ENCODE measurements at regions not wholly inside any gene's neighbourhood (a gene's known extent, or its start where the extent isn't known, plus 50 kb on each side); places are given as distances from the start of the nearest gene placed in this dataset.

DNA sequence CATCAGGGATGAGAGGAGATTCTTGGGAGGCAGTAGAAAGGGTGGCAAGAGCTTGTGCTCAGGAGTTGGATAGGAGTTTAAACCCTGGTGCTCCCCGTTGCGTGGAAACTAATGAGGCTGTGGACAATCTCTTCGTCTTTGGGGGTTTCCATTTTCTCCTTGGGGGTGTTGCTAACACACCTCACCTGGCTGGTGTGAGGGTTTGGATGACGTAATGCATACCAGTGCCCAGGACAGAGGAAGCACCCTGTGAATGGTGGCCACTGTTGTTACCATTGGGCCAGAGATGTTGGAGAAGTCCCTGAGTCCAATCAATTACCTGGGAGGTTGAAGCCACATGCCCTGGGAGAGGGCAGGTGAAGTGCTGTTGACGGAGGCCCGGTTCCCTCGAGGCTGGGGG lies 146.5 kb downstream of the URI1 start:
- H3K9me2 ChIP-seq (replicated peaks; ENCODE audit: insufficient read depth, low read length) = no peaks in the 10 kb centered on the region
- H4K20me1 ChIP-seq (ENCODE audit: insufficient read depth, low read length) = no peaks in the 10 kb centered on the region
- no peak overlapping the region for H3K9ac ChIP-seq (ENCODE audit: low read length)
- no peaks in the 10 kb centered on the region for H3K36me3 ChIP-seq (replicated peaks; ENCODE audit: insufficient read depth, low read length)
- H3K4me1 ChIP-seq (ENCODE audit: low read length) = no peaks in the 10 kb centered on the region
- no peaks in the 10 kb centered on the region for H3K9me3 ChIP-seq (replicated peaks; ENCODE audit: insufficient read depth, low read length)
- H3F3A ChIP-seq (ENCODE audit: insufficient read depth, low read length) = no peaks in the 10 kb centered on the region
- H3K79me2 ChIP-seq (ENCODE audit: low read length) = no peaks in the 10 kb centered on the region
- H3K27me3 ChIP-seq (replicated peaks; ENCODE audit: insufficient read depth, low read length) = peaks cover 87% of the 10 kb centered on the region
- no peak overlapping the region for H3K27ac ChIP-seq (ENCODE audit: low read length)
- TF ChIP-seq EZH2phosphoT487 (IDR thresholded peaks at IDR 0.05; ENCODE audit: low read length) (no peak), EZH2 (optimal IDR thresholded peaks at IDR 0.05; ENCODE audit: low read depth, low read length) (no peak)
- no peak overlapping the region for H2AFZ ChIP-seq (ENCODE audit: low read length)
- H3K4me2 ChIP-seq (ENCODE audit: low read depth, low read length) = no peak overlapping the region
- DNase-seq = no peak
- H3K4me3 ChIP-seq (ENCODE audit: low read length) = no peak overlapping the region

DNA sequence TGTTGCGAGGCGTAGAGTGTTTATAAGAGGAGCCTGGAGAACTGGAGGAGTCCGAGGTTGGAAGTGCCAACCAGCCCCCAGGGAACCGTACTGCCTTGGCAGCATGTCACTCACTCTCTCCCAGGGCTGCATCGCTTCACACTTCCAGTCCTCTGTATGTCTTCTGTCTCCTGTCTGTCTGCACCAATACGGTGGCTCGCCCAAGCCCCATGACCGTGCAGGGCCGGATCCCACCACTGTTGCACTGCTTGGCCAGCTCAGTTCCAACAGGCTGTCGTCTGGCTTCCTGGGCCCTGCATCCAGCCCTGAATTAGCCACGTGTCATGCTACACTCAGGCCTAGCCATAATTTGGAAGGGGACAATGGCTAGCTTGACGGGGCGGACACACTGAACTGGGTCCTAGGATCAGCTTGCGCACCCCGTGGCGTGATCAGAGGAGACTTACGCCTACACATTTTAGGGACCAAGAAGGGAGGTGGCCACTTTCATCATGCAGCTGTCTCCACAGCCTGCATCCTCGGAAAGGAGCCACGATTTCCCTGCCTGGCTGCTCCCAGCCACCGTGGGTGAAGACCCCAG lies 147.1 kb downstream of the URI1 start:
- H3K9me3 ChIP-seq (replicated peaks; ENCODE audit: insufficient read depth, low read length) = no peaks in the 10 kb centered on the region
- H3K36me3 ChIP-seq (replicated peaks; ENCODE audit: insufficient read depth, low read length) = no peaks in the 10 kb centered on the region
- H2AFZ ChIP-seq (ENCODE audit: low read length) = no peak overlapping the region
- H3F3A ChIP-seq (ENCODE audit: insufficient read depth, low read length) = no peaks in the 10 kb centered on the region
- TF ChIP-seq, protein P1, sequence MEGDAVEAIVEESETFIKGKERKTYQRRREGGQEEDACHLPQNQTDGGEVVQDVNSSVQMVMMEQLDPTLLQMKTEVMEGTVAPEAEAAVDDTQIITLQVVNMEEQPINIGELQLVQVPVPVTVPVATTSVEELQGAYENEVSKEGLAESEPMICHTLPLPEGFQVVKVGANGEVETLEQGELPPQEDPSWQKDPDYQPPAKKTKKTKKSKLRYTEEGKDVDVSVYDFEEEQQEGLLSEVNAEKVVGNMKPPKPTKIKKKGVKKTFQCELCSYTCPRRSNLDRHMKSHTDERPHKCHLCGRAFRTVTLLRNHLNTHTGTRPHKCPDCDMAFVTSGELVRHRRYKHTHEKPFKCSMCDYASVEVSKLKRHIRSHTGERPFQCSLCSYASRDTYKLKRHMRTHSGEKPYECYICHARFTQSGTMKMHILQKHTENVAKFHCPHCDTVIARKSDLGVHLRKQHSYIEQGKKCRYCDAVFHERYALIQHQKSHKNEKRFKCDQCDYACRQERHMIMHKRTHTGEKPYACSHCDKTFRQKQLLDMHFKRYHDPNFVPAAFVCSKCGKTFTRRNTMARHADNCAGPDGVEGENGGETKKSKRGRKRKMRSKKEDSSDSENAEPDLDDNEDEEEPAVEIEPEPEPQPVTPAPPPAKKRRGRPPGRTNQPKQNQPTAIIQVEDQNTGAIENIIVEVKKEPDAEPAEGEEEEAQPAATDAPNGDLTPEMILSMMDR (IDR thresholded peaks at IDR 0.05; ENCODE audit: low read length) = no peak
- TF ChIP-seq EZH2phosphoT487 (IDR thresholded peaks at IDR 0.05; ENCODE audit: low read length) = no peak
- TF ChIP-seq EZH2 (optimal IDR thresholded peaks at IDR 0.05; ENCODE audit: low read depth, low read length) = no peak
- no peak overlapping the region for H3K27ac ChIP-seq (ENCODE audit: low read length)
- no peaks in the 10 kb centered on the region for H3K9me2 ChIP-seq (replicated peaks; ENCODE audit: insufficient read depth, low read length)
- H3K9ac ChIP-seq (ENCODE audit: low read length) = no peak overlapping the region
- no peak overlapping the region for H3K4me2 ChIP-seq (ENCODE audit: low read depth, low read length)
- peaks cover 82% of the 10 kb centered on the region for H3K27me3 ChIP-seq (replicated peaks; ENCODE audit: insufficient read depth, low read length)
- DNase-seq = no peak
- no peaks in the 10 kb centered on the region for H3K79me2 ChIP-seq (ENCODE audit: low read length)
- H3K4me3 ChIP-seq (ENCODE audit: low read length) = no peak overlapping the region
- no peaks in the 10 kb centered on the region for H3K4me1 ChIP-seq (ENCODE audit: low read length)
- no peaks in the 10 kb centered on the region for H4K20me1 ChIP-seq (ENCODE audit: insufficient read depth, low read length)

DNA sequence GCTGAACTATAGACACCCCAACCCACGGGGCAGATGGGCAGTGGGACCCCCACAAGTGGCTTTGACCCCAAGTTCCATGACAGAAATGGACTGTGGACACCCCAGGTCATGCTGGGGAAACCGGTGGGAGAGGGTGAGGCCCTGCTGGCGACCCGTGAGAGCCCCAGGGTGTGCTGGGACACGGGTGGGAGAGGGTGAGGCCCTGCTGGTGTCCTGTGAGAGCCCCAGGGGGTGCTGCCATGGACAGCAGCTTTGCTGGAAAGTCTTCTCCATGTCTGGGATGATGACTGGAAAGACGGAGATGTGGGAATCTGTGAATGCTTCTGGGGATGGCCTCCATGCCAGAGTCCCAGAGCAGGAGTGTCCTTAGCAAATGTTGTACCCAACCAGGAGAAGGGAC lies 148.4 kb downstream of the URI1 start:
- Histone ChIP-seq H3K27ac (ENCODE audit: low read length) (no peak overlapping the region), H3F3A (ENCODE audit: insufficient read depth, low read length) (no peaks in the 10 kb centered on the region), H3K4me3 (ENCODE audit: low read length) (no peak overlapping the region), H3K9ac (ENCODE audit: low read length) (no peak overlapping the region), H4K20me1 (ENCODE audit: insufficient read depth, low read length) (no peaks in the 10 kb centered on the region), H3K4me1 (ENCODE audit: low read length) (no peaks in the 10 kb centered on the region), H3K79me2 (ENCODE audit: low read length) (no peaks in the 10 kb centered on the region), H3K36me3 (replicated peaks; ENCODE audit: insufficient read depth, low read length) (no peaks in the 10 kb centered on the region), H2AFZ (ENCODE audit: low read length) (no peak overlapping the region), H3K9me3 (replicated peaks; ENCODE audit: insufficient read depth, low read length) (no peaks in the 10 kb centered on the region), H3K4me2 (ENCODE audit: low read depth, low read length) (no peak overlapping the region), H3K27me3 (replicated peaks; ENCODE audit: insufficient read depth, low read length) (peaks cover 76% of the 10 kb centered on the region), H3K9me2 (replicated peaks; ENCODE audit: insufficient read depth, low read length) (no peaks in the 10 kb centered on the region)
- TF ChIP-seq EZH2phosphoT487 (IDR thresholded peaks at IDR 0.05; ENCODE audit: low read length) (no peak), EZH2 (optimal IDR thresholded peaks at IDR 0.05; ENCODE audit: low read depth, low read length) (no peak)
- TF ChIP-seq, protein P1 (IDR thresholded peaks at IDR 0.05; ENCODE audit: low read length) = no peak
- DNase-seq = no peak

DNA sequence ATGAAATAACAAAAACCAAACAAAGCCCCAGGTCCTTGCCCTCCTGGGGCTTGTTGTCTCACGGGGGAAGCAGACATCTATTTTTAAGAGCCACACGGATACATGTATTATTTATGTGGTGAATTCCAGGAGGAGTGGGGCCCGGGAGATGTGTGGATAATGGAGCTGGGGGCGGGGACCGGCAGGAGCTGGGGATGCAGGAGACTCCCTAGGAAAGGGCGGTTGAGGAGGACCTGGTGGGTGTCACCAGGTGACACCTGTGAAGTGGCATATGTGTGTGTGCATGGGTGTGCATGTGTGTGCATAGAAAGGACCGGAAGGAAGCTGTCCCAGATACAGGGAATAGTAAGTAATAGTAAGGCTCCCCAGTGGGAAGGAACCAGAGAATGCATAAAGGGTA lies 148.9 kb downstream of the URI1 start:
- Histone ChIP-seq H4K20me1 (ENCODE audit: insufficient read depth, low read length) (no peaks in the 10 kb centered on the region), H3K36me3 (replicated peaks; ENCODE audit: insufficient read depth, low read length) (no peaks in the 10 kb centered on the region), H3K4me3 (ENCODE audit: low read length) (no peak overlapping the region), H3K4me1 (ENCODE audit: low read length) (no peaks in the 10 kb centered on the region), H3K79me2 (ENCODE audit: low read length) (no peaks in the 10 kb centered on the region), H3K27me3 (replicated peaks; ENCODE audit: insufficient read depth, low read length) (peaks cover 71% of the 10 kb centered on the region), H3K4me2 (ENCODE audit: low read depth, low read length) (no peak overlapping the region), H3F3A (ENCODE audit: insufficient read depth, low read length) (no peaks in the 10 kb centered on the region), H3K9ac (ENCODE audit: low read length) (no peak overlapping the region), H3K9me3 (replicated peaks; ENCODE audit: insufficient read depth, low read length) (no peaks in the 10 kb centered on the region), H3K27ac (ENCODE audit: low read length) (no peak overlapping the region), H2AFZ (ENCODE audit: low read length) (no peak overlapping the region), H3K9me2 (replicated peaks; ENCODE audit: insufficient read depth, low read length) (no peaks in the 10 kb centered on the region)
- DNase-seq = no peak
- no peak for TF ChIP-seq EZH2 (optimal IDR thresholded peaks at IDR 0.05; ENCODE audit: low read depth, low read length)
- no peak for TF ChIP-seq EZH2phosphoT487 (IDR thresholded peaks at IDR 0.05; ENCODE audit: low read length)
- TF ChIP-seq, protein P1 (IDR thresholded peaks at IDR 0.05; ENCODE audit: low read length) = no peak

Measured in MM.1S (cell line).